CD8-positive, alpha-beta memory T cell (primary cell): ENCODE measurements at regions not wholly inside any gene's neighbourhood (a gene's known extent, or its start where the extent isn't known, plus 50 kb on each side); places are given as distances from the start of the nearest gene placed in this dataset.

Source experiments
- CTCF ChIA-PET: fragments of 350-600 bp; sonication (Branson Sonifier 250); formaldehyde crosslinking; loops from one replicate; lab custom pipeline; 2021; ENCODE audit warnings: antibody characterized with exemption; lab: Charles Lee
- POLR2A ChIA-PET: fragments of 350-600 bp; sonication (Branson Sonifier 250); formaldehyde crosslinking; loops from one replicate; lab custom pipeline; 2021; ENCODE audit warnings: antibody characterized with exemption; lab: Charles Lee
- DNase-seq, 5 donors: peaks; one replicate each; pipeline versions ENCODE4 v3.0.0 to v3.0.0-alpha.2; 2020 to 2022; ENCODE audit warnings: mixed read lengths in 1 of 5
- H3K27ac ChIP-seq: one replicate; pipeline ENCODE4 v1.7.0; 2013; ENCODE audit warnings: low read depth, mild to moderate bottlenecking, low read length, moderate library complexity
- H3K27me3 ChIP-seq: 2 replicates; pipeline ENCODE4 v1.7.0; 2013; ENCODE audit warnings: low read length, mild to moderate bottlenecking; ENCODE audit not compliant: insufficient read depth, poor library complexity, severe bottlenecking
- H3K36me3 ChIP-seq: 2 replicates; pipeline ENCODE4 v1.7.0; 2013; ENCODE audit warnings: mild to moderate bottlenecking, low read length, moderate library complexity; ENCODE audit not compliant: insufficient read depth
- H3K4me1 ChIP-seq: 2 replicates; pipeline ENCODE4 v1.7.0; 2013; ENCODE audit warnings: mild to moderate bottlenecking, low read length, moderate library complexity; ENCODE audit not compliant: insufficient read depth
- H3K4me3 ChIP-seq: 2 replicates; pipeline ENCODE4 v1.7.0; 2013; ENCODE audit warnings: mild to moderate bottlenecking, low read length
- H3K9me3 ChIP-seq: 2 replicates; pipeline ENCODE4 v1.7.0; 2013; ENCODE audit warnings: mild to moderate bottlenecking, low read length
- H3K27ac Mint-ChIP-seq, 8 donors: one replicate each; pipeline ENCODE4 v1.8.0; 2020 to 2021; ENCODE audit warnings: mixed read lengths in 8 of 8, mild to moderate bottlenecking in 6 of 8, inconsistent platforms in 3 of 8, moderate library complexity in 3 of 8
- H3K27me3 Mint-ChIP-seq, 2 donors: one replicate each; pipeline ENCODE4 v1.8.0; 2020 to 2021; ENCODE audit warnings: mixed read lengths in 2 of 2, mild to moderate bottlenecking in 1 of 2, moderate library complexity in 1 of 2
- H3K36me3 Mint-ChIP-seq, 3 donors: one replicate each; pipeline ENCODE4 v1.8.0; 2020 to 2021; ENCODE audit warnings: mixed read lengths in 3 of 3, inconsistent platforms in 1 of 3, mild to moderate bottlenecking in 1 of 3
- H3K4me1 Mint-ChIP-seq, 3 donors: one replicate each; pipeline ENCODE4 v1.8.0; 2020 to 2021; ENCODE audit warnings: mixed read lengths in 3 of 3, inconsistent platforms in 1 of 3, mild to moderate bottlenecking in 1 of 3
- H3K4me3 Mint-ChIP-seq, 7 donors: one replicate each; pipeline ENCODE4 v1.8.0; 2020 to 2021; ENCODE audit warnings: mixed read lengths in 7 of 7, mild to moderate bottlenecking in 6 of 7, moderate library complexity in 4 of 7, inconsistent platforms in 2 of 7
- H3K9me3 Mint-ChIP-seq, 5 donors: one replicate each; pipeline ENCODE4 v1.8.0; 2020 to 2022; ENCODE audit warnings: mixed read lengths in 5 of 5, mild to moderate bottlenecking in 3 of 5, moderate library complexity in 2 of 5, inconsistent platforms in 1 of 5

- Mint-ChIP-seq H3K4me3 (no peak overlapping the region), H3K36me3 (no peaks in the 10 kb centered on the region), H3K27me3 (peaks cover 0 to 8% of the 10 kb centered on the region in 2 donors), H3K27ac (no peak overlapping the region), H3K9me3 (peaks cover 0 to 9% (median 0%) of the 10 kb centered on the region in 5 donors), H3K4me1 (no peaks in the 10 kb centered on the region)
- H3K4me3 ChIP-seq, result no peak overlapping the region
- POLR2A ChIA-PET, result no interaction called here
- no peak overlapping the region for H3K27ac ChIP-seq
- no peaks in the 10 kb centered on the region for H3K9me3 ChIP-seq
- no peaks in the 10 kb centered on the region for H3K36me3 ChIP-seq
- DNase-seq, result no peak
- H3K4me1 ChIP-seq, result no peaks in the 10 kb centered on the region
- CTCF ChIA-PET, result no interaction called here
- H3K27me3 ChIP-seq, result no peaks in the 10 kb centered on the region
These were observed 379.1 kb downstream of the MN1 start for GRCh38 chr22:27422442-27422841.

DNA sequence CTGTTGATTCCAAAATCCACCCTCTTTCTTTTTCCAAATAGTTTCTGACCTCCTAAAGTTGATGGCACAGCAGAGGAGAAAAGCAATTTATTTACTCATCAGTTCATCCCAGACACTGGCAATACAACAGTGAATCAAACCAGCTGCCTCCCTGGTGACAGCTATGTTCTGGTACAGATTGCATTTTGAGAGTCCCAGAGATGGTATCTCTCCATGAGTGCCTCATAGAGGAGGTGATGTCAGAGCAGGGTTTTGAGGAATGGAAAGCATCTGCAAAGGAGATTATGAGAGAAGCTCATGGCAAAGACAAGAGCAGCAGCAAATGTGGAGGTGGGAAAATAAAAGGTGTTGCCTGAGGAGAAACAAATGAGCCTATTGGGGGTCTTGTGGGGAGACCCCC, 377.2 kb downstream of the MN1 start:
- DNase-seq, result no peak
- CTCF ChIA-PET, result no interaction called here
- H3K4me1 ChIP-seq, result no peaks in the 10 kb centered on the region
- no peak overlapping the region for H3K4me3 Mint-ChIP-seq
- no peak overlapping the region for H3K27ac ChIP-seq
- H3K9me3 Mint-ChIP-seq, result peaks cover 2 to 12% (median 7%) of the 10 kb centered on the region in 5 donors
- no peaks in the 10 kb centered on the region for H3K27me3 ChIP-seq
- H3K36me3 Mint-ChIP-seq, result no peaks in the 10 kb centered on the region
- no peaks in the 10 kb centered on the region for H3K36me3 ChIP-seq
- POLR2A ChIA-PET, result no interaction called here
- H3K4me1 Mint-ChIP-seq, result no peaks in the 10 kb centered on the region
- H3K27ac Mint-ChIP-seq, result no peak overlapping the region
- H3K4me3 ChIP-seq, result no peak overlapping the region
- no peaks in the 10 kb centered on the region for H3K9me3 ChIP-seq
- H3K27me3 Mint-ChIP-seq, result peaks cover 4 to 7% of the 10 kb centered on the region in 2 donors

DNA sequence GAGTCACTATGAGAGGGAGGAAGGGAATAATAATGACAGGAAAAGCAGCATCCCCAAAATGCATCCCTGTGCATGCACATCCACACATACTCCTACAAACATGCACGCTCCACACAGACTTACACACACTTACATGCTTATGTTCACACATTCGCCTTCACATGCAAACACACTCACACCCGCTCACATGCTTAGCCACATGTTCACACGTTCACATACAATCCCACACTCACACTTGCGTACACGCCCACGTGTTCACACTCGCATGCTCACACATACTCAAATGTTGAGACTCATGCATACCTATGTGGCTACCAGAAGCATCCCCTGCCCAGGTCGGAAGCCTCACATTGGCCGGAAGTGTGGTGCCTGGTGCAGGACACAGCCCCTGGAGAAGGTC, 372.1 kb downstream of the MN1 start:
- Mint-ChIP-seq H3K4me1 (no peaks in the 10 kb centered on the region), H3K36me3 (no peaks in the 10 kb centered on the region), H3K27ac (no peak overlapping the region), H3K4me3 (no peak overlapping the region), H3K9me3 (peaks cover 2 to 13% (median 12%) of the 10 kb centered on the region in 5 donors), H3K27me3 (peaks cover 4 to 6% of the 10 kb centered on the region in 2 donors)
- no peak for DNase-seq
- CTCF ChIA-PET, result no interaction called here
- Histone ChIP-seq H3K27ac (no peak overlapping the region), H3K36me3 (no peaks in the 10 kb centered on the region), H3K9me3 (no peaks in the 10 kb centered on the region), H3K27me3 (no peaks in the 10 kb centered on the region), H3K4me1 (no peaks in the 10 kb centered on the region), H3K4me3 (no peak overlapping the region)
- POLR2A ChIA-PET, result no interaction called here

- DNase-seq, result no peak
- H3K4me3 Mint-ChIP-seq, result no peak overlapping the region
These were observed 370.5 kb downstream of the MN1 start for GRCh38 chr22:27431081-27431480.

DNA sequence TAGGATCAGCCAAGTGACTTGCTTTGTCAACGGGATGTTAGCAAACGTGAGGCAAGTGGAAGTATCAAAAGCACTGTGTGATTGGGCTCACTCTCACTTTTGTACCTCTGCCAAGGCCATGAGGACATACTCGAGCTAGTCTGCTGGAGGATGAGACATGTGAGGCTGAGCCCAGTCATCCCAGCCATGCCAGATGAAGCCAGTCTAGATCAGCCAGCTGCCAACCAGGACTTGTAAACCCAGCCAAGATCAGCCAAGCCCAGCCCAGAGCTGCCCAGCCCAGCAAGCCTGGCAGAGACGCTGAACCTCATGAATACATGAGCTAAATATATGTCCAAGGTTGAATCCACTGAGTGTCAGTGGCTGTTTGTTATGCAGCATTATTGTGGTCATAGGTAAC, 369.7 kb downstream of the MN1 start:
- H3K9me3 Mint-ChIP-seq, result peaks cover 4 to 13% (median 10%) of the 10 kb centered on the region in 5 donors

More at GRCh38 chr22:27431081-27431480, 370.5 kb downstream of the MN1 start:
- no peak overlapping the region for H3K27ac Mint-ChIP-seq
- no peaks in the 10 kb centered on the region for H3K4me1 Mint-ChIP-seq
- Histone ChIP-seq H3K27me3 (no peaks in the 10 kb centered on the region), H3K4me3 (no peak overlapping the region), H3K4me1 (no peaks in the 10 kb centered on the region), H3K27ac (no peak overlapping the region), H3K36me3 (no peaks in the 10 kb centered on the region), H3K9me3 (no peaks in the 10 kb centered on the region)
- H3K9me3 Mint-ChIP-seq, result peaks cover 2 to 13% (median 11%) of the 10 kb centered on the region in 5 donors
- ChIA-PET CTCF (no interaction called here), POLR2A (no interaction called here)
- H3K27me3 Mint-ChIP-seq, result peaks cover 4 to 8% of the 10 kb centered on the region in 2 donors
- no peaks in the 10 kb centered on the region for H3K36me3 Mint-ChIP-seq

GRCh38 chr22:27433099-27433498, 368.5 kb downstream of the MN1 start:
- H3K4me3 Mint-ChIP-seq, result no peak overlapping the region
- POLR2A ChIA-PET, result no interaction called here

More for the DNA sequence above, 369.7 kb downstream of the MN1 start:
- DNase-seq, result no peak
- H3K27me3 ChIP-seq, result no peaks in the 10 kb centered on the region
- no peak overlapping the region for H3K27ac ChIP-seq
- H3K36me3 ChIP-seq, result no peaks in the 10 kb centered on the region
- Mint-ChIP-seq H3K36me3 (no peaks in the 10 kb centered on the region), H3K4me3 (no peak overlapping the region), H3K27me3 (peaks cover 4 to 8% of the 10 kb centered on the region in 2 donors), H3K27ac (no peak overlapping the region), H3K4me1 (no peaks in the 10 kb centered on the region)
- no peaks in the 10 kb centered on the region for H3K4me1 ChIP-seq
- POLR2A ChIA-PET, result no interaction called here
- no peak overlapping the region for H3K4me3 ChIP-seq
- CTCF ChIA-PET, result no interaction called here
- no peaks in the 10 kb centered on the region for H3K9me3 ChIP-seq

DNA sequence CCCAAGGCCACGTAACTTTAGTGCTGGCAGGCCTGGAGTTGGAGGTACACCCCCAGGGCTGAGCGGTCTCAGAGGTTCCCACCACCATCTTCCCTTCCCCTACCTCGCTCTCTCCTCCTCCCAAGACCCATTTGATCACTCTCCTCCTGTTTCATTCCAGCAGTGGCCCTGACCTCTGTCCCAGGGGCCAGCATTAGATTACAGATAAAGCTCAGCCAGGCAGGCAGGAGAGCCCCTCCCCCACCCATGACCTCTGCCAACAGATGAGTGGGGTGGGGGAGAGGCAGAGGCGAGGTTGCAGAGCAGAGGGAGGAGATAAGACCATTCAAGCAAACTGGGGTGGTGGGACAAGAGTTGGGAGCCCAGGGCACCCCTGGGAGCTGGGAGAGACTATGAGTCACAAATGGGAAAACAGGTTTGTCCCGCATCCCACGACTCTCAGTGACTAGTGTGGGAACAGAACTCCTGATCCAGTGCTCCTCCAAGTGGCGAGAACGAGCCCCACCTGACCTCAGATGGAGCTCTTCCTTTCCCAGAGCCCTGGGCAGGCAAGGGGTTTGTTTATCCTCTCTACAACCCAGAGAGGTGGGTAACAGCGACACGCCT, 367.9 kb downstream of the MN1 start:
- CTCF ChIA-PET, result no interaction called here
- Mint-ChIP-seq H3K9me3 (peaks cover under 1 to 7% (median 4%) of the 10 kb centered on the region in 5 donors), H3K4me3 (no peak overlapping the region), H3K27me3 (peaks cover 0 to 6% of the 10 kb centered on the region in 2 donors), H3K4me1 (no peaks in the 10 kb centered on the region), H3K36me3 (no peaks in the 10 kb centered on the region), H3K27ac (no peak overlapping the region)
- POLR2A ChIA-PET, result no interaction called here
- Histone ChIP-seq H3K4me1 (no peaks in the 10 kb centered on the region), H3K36me3 (no peaks in the 10 kb centered on the region), H3K27me3 (no peaks in the 10 kb centered on the region), H3K4me3 (no peak overlapping the region), H3K9me3 (no peaks in the 10 kb centered on the region), H3K27ac (no peak overlapping the region)
- DNase-seq, result no peak

More at GRCh38 chr22:27433099-27433498, 368.5 kb downstream of the MN1 start:
- CTCF ChIA-PET, result no interaction called here
- Mint-ChIP-seq H3K27ac (no peak overlapping the region), H3K27me3 (peaks cover 4 to 8% of the 10 kb centered on the region in 2 donors), H3K4me1 (no peaks in the 10 kb centered on the region), H3K9me3 (peaks cover 4 to 10% (median 5%) of the 10 kb centered on the region in 5 donors), H3K36me3 (no peaks in the 10 kb centered on the region)
- no peak for DNase-seq
- Histone ChIP-seq H3K4me1 (no peaks in the 10 kb centered on the region), H3K36me3 (no peaks in the 10 kb centered on the region), H3K27me3 (no peaks in the 10 kb centered on the region), H3K4me3 (no peak overlapping the region), H3K27ac (no peak overlapping the region), H3K9me3 (no peaks in the 10 kb centered on the region)

GRCh38 chr22:27434898-27435297, 366.7 kb downstream of the MN1 start:
- Histone ChIP-seq H3K4me1 (no peaks in the 10 kb centered on the region), H3K27me3 (no peaks in the 10 kb centered on the region), H3K36me3 (no peaks in the 10 kb centered on the region), H3K9me3 (no peaks in the 10 kb centered on the region), H3K4me3 (no peak overlapping the region), H3K27ac (no peak overlapping the region)
- Mint-ChIP-seq H3K4me1 (no peaks in the 10 kb centered on the region), H3K27ac (no peak overlapping the region), H3K4me3 (no peak overlapping the region), H3K36me3 (no peaks in the 10 kb centered on the region), H3K27me3 (peaks cover 0 to 10% of the 10 kb centered on the region in 2 donors), H3K9me3 (peaks cover 0 to 7% (median 4%) of the 10 kb centered on the region in 5 donors)
- ChIA-PET POLR2A (no interaction called here), CTCF (no interaction called here)
- no peak for DNase-seq
